DOHH2 (cell line): ENCODE measurements at regions not wholly inside any gene's neighbourhood (a gene's known extent, or its start where the extent isn't known, plus 50 kb on each side); places are given as distances from the start of the nearest gene placed in this dataset.

Experiments used
- CTCF ChIP-seq: fragments of 200-600 bp; sonication (generic); IDR thresholded peaks from one replicate; pipeline ENCODE4 v1.5.1; 2014; ENCODE audit warnings: antibody characterized with exemption, mild to moderate bottlenecking, low read depth, low read length; ENCODE audit not compliant: poor library complexity, severe bottlenecking
- EZH2phosphoT487 ChIP-seq: fragments of 200-600 bp; sonication (generic); IDR thresholded peaks from 2 replicates; pipeline ENCODE4 v1.6.1; 2017; ENCODE audit warnings: borderline replicate concordance, mild to moderate bottlenecking, antibody characterized with exemption, low read length, moderate library complexity, mixed read lengths

DNA sequence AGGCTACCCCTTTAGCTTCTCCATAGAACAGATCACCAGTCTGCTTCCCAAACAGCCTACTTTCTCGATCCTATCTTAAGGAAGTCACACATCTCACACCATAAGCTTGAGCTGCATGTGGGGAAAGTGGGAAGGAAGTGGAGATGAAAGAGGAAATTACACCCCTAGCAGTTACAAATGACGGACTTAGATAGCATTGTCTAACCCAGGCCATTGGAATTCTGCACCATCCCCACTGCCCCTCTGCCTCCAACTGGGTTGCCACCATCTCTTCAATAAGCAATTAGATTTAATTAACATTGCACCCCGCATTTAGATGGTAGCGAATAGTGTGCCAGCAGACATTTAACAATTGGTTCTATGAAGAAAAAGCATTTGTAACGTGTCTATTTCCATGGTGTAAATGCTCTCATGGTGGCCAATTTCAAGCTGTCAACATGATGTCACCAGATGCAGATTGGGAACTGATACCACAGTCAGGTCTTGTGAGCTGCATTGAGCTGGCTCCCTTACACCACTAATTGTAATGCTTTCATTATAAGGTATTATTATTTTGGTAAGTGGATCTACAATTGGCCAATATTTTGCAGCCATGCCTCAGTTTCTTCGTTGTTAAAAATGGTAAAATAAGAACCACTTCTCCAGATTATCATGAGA is 124.7 kb downstream of the CD24 start:
- TF ChIP-seq CTCF: no peak
- TF ChIP-seq EZH2phosphoT487: no peak
